ENCODE measurements at regions not wholly inside any gene's neighbourhood (a gene's known extent, or its start where the extent isn't known, plus 50 kb on each side); places are given as distances from the start of the nearest gene placed in this dataset.
A peak's percentile ranks its signal among the peaks of the same experiment; 100 is the strongest.

GRCh38 chrX:486325-486724, 99.6 kb upstream of the PPP2R3B start (continued):
- TF ChIP-seq ZNF513 (tag by site-specific recombination; IDR thresholded peaks at IDR 0.05), result no peak
- no peak for TF ChIP-seq PRDM10 (tag by site-specific recombination; IDR thresholded peaks at IDR 0.05)

- Histone ChIP-seq H3K27ac (ENCODE audit: extremely low read depth, low read depth, low read length) (no peak overlapping the region), H3K4me1 (ENCODE audit: control insufficient read depth, insufficient read depth, low read length) (no peaks in the 10 kb centered on the region), H3K36me3 (ENCODE audit: control insufficient read depth in 2 of 2, insufficient read depth in 1 of 2, low read length in 2 of 2) (no peaks in the 10 kb centered on the region), H3K9me3 (ENCODE audit: control insufficient read depth, insufficient read depth, low read depth, low read length) (no peaks in the 10 kb centered on the region), H3K4me3 (ENCODE audit: low read depth, low read length) (no peak overlapping the region)
- ChIA-PET CTCF (no interaction called here), POLR2A (no interaction called here)
- TF ChIP-seq ZNF747 (tag by site-specific recombination; IDR thresholded peaks at IDR 0.05) (no peak), ZFP41 (tag by site-specific recombination; IDR thresholded peaks at IDR 0.05; ENCODE audit: borderline replicate concordance) (no peak), ZNF449 (tag by site-specific recombination; IDR thresholded peaks at IDR 0.05) (no peak), PRDM1 (tag by site-specific recombination; IDR thresholded peaks at IDR 0.05) (peak; percentile 95), ZBTB20 (tag by site-specific recombination; IDR thresholded peaks at IDR 0.05) (no peak), ZNF366 (tag by site-specific recombination; conservative IDR thresholded peaks at IDR 0.05) (peak; percentile 91), IKZF3 (tag by site-specific recombination; IDR thresholded peaks at IDR 0.05) (no peak)
These were observed 101.1 kb upstream of the PPP2R3B start for GRCh38 chrX:487836-488235.

GRCh38 chrX:489820-490219, 103.1 kb upstream of the PPP2R3B start:
- Histone ChIP-seq H3K4me3 (ENCODE audit: low read depth, low read length) (no peak overlapping the region), H3K4me1 (ENCODE audit: control insufficient read depth, insufficient read depth, low read length) (no peaks in the 10 kb centered on the region), H3K36me3 (ENCODE audit: control insufficient read depth in 2 of 2, insufficient read depth in 1 of 2, low read length in 2 of 2) (no peaks in the 10 kb centered on the region), H3K9me3 (ENCODE audit: control insufficient read depth, insufficient read depth, low read depth, low read length) (no peaks in the 10 kb centered on the region), H3K27ac (ENCODE audit: extremely low read depth, low read depth, low read length) (no peak overlapping the region)
- ChIA-PET POLR2A (no interaction called here), CTCF (no interaction called here)
- TF ChIP-seq ZNF423 (tag by site-specific recombination; IDR thresholded peaks at IDR 0.05) (no peak), TSHZ1 (tag by site-specific recombination; IDR thresholded peaks at IDR 0.05; ENCODE audit: borderline replicate concordance) (no peak), ZBTB21 (tag by site-specific recombination; IDR thresholded peaks at IDR 0.05) (no peak), ZNF239 (tag by site-specific recombination; IDR thresholded peaks at IDR 0.05) (no peak), KLF10 (tag by site-specific recombination; IDR thresholded peaks at IDR 0.05) (no peak), ZNF292 (tag by site-specific recombination; IDR thresholded peaks at IDR 0.05; ENCODE audit: borderline replicate concordance, low read depth) (no peak), GFI1B (tag by site-specific recombination; IDR thresholded peaks at IDR 0.05) (no peak), KLF7 (tag by site-specific recombination; IDR thresholded peaks at IDR 0.05; ENCODE audit: borderline replicate concordance) (no peak), ZFP3 (tag by site-specific recombination; IDR thresholded peaks at IDR 0.05; ENCODE audit: low read depth) (no peak), ZNF660 (tag by site-specific recombination; IDR thresholded peaks at IDR 0.05) (no peak), ZNF174 (tag by site-specific recombination; IDR thresholded peaks at IDR 0.05) (no peak), ZNF514 (tag by site-specific recombination; IDR thresholded peaks at IDR 0.05) (no peak), GLI4 (tag by site-specific recombination; IDR thresholded peaks at IDR 0.05) (no peak), ZBTB1 (tag by site-specific recombination; IDR thresholded peaks at IDR 0.05) (no peak), INSM2 (tag by site-specific recombination; IDR thresholded peaks at IDR 0.05) (no peak)

Data from HEK293 (cell line).